Smooth muscle cell (in vitro differentiated cells): ENCODE measurements at regions not wholly inside any gene's neighbourhood (a gene's known extent, or its start where the extent isn't known, plus 50 kb on each side); places are given as distances from the start of the nearest gene placed in this dataset.

Experiments used
- DNase-seq: peaks from one replicate; lab custom pipeline; 2025; ENCODE audit not compliant: unreplicated experiment; lab: John Stamatoyannopoulos, UW
- H2AFZ ChIP-seq: fragments of 200-600 bp; sonication (generic); 2 replicates; pipeline ENCODE4 v1.6.0; 2016; ENCODE audit warnings: antibody characterized with exemption, low read depth, mild to moderate bottlenecking
- H3F3A ChIP-seq: fragments of 200-600 bp; sonication (generic); 2 replicates; pipeline ENCODE4 v1.6.0; 2017; ENCODE audit warnings: antibody characterized with exemption, low read depth
- H3K27ac ChIP-seq: fragments of 200-600 bp; sonication (generic); 2 replicates; pipeline ENCODE4 v1.5.1; 2016; ENCODE audit warnings: low read depth, mild to moderate bottlenecking
- H3K27me3 ChIP-seq: fragments of 200-600 bp; sonication (generic); 2 replicates; pipeline ENCODE4 v1.6.1; 2016; ENCODE audit warnings: low read depth, mild to moderate bottlenecking
- H3K36me3 ChIP-seq: fragments of 200-600 bp; sonication (generic); 2 replicates; pipeline ENCODE4 v1.5.1; 2016; ENCODE audit warnings: low read depth
- H3K4me1 ChIP-seq: fragments of 200-600 bp; sonication (generic); 2 replicates; pipeline ENCODE4 v1.5.1; 2016; ENCODE audit warnings: low read depth
- H3K4me2 ChIP-seq: fragments of 200-600 bp; sonication (generic); 2 replicates; pipeline ENCODE4 v1.6.0; 2016; ENCODE audit warnings: mild to moderate bottlenecking
- H3K4me3 ChIP-seq: fragments of 200-600 bp; sonication (generic); 2 replicates; pipeline ENCODE4 v1.5.1; 2016; ENCODE audit warnings: mild to moderate bottlenecking
- H3K79me2 ChIP-seq: fragments of 200-600 bp; sonication (generic); 2 replicates; pipeline ENCODE4 v1.6.0; 2016; ENCODE audit warnings: low read depth, mild to moderate bottlenecking
- H3K9ac ChIP-seq: fragments of 200-600 bp; sonication (generic); 2 replicates; pipeline ENCODE4 v1.6.0; 2016; ENCODE audit warnings: low read depth
- H3K9me3 ChIP-seq: fragments of 200-600 bp; sonication (generic); replicated peaks from 2 replicates; pipeline ENCODE4 v1.5.1; 2016; ENCODE audit warnings: low read depth
- H4K20me1 ChIP-seq: fragments of 200-600 bp; sonication (generic); 2 replicates; pipeline ENCODE4 v1.6.0; 2016; ENCODE audit warnings: low read depth
- CTCF ChIP-seq: fragments of 200-600 bp; sonication (generic); IDR thresholded peaks from 2 replicates; pipeline ENCODE4 v1.5.1; 2017; ENCODE audit warnings: borderline replicate concordance, mild to moderate bottlenecking, antibody characterized with exemption; ENCODE audit not compliant: insufficient read depth, poor library complexity, severe bottlenecking
- WGBS: methylation state at CpG from one replicate; pipeline ENCODE4 v1.1.7; 2016; ENCODE audit warnings: low lambda C conversion rate; 5-methylcytosine and 5-hydroxymethylcytosine counted together

- DNase-seq, result no peak
These were observed 154.5 kb downstream of the GASK1B start for GRCh38 chr4:158018221-158018830.

GRCh38 chr4:158016511-158016910 lies 156.3 kb downstream of the GASK1B start:
- Histone ChIP-seq H3K4me1 (peaks cover 20% of the 10 kb centered on the region), H3K79me2 (no peaks in the 10 kb centered on the region), H3K27ac (peak overlapping the region; percentile 94)

More at GRCh38 chr4:158018221-158018830, 154.5 kb downstream of the GASK1B start:
- H3K79me2 ChIP-seq, result no peaks in the 10 kb centered on the region
- 62% methylated on average over 1 of the region's 1 CpG for WGBS
- peaks cover under 1% of the 10 kb centered on the region for H3K9me3 ChIP-seq
- no peak overlapping the region for H3K4me3 ChIP-seq
- H3F3A ChIP-seq, result peaks cover 15% of the 10 kb centered on the region
- H3K4me1 ChIP-seq, result peaks cover 20% of the 10 kb centered on the region
- H3K27me3 ChIP-seq, result no peaks in the 10 kb centered on the region
- no peak overlapping the region for H3K9ac ChIP-seq
- no peaks in the 10 kb centered on the region for H4K20me1 ChIP-seq
- peak overlapping the region; percentile 26 for H2AFZ ChIP-seq
- no peak for TF ChIP-seq CTCF
- no peak overlapping the region for H3K4me2 ChIP-seq
- H3K27ac ChIP-seq, result peak overlapping the region; percentile 98
- H3K36me3 ChIP-seq, result no peaks in the 10 kb centered on the region

GRCh38 chr4:158015241-158015640 lies 157.6 kb downstream of the GASK1B start:
- TF ChIP-seq CTCF, result no peak
- Histone ChIP-seq H3K27me3 (no peaks in the 10 kb centered on the region), H3K36me3 (no peaks in the 10 kb centered on the region), H3K4me3 (no peak overlapping the region), H3K9me3 (peaks cover 3% of the 10 kb centered on the region), H4K20me1 (no peaks in the 10 kb centered on the region), H3K4me1 (peaks cover 16% of the 10 kb centered on the region), H3F3A (peaks cover 15% of the 10 kb centered on the region), H3K4me2 (peak overlapping the region; percentile 72), H3K9ac (peak overlapping the region; percentile 44), H3K27ac (peak overlapping the region; percentile 94), H2AFZ (peak overlapping the region; percentile 76), H3K79me2 (no peaks in the 10 kb centered on the region)
- 56% methylated on average over 3 of the region's 3 CpGs for WGBS
- no peak for DNase-seq

More at GRCh38 chr4:158016511-158016910, 156.3 kb downstream of the GASK1B start:
- Histone ChIP-seq H3K9ac (no peak overlapping the region), H3K9me3 (peaks cover 3% of the 10 kb centered on the region), H3F3A (peaks cover 15% of the 10 kb centered on the region), H3K36me3 (no peaks in the 10 kb centered on the region), H2AFZ (no peak overlapping the region), H3K4me3 (no peak overlapping the region), H4K20me1 (no peaks in the 10 kb centered on the region), H3K27me3 (no peaks in the 10 kb centered on the region), H3K4me2 (no peak overlapping the region)
- TF ChIP-seq CTCF, result no peak
- 65% methylated on average over 1 of the region's 1 CpG for WGBS
- DNase-seq, result no peak

- H3K4me1 ChIP-seq, result peaks cover 8% of the 10 kb centered on the region
- H3F3A ChIP-seq, result peaks cover 9% of the 10 kb centered on the region
- peaks cover 3% of the 10 kb centered on the region for H3K9me3 ChIP-seq
- no peak for DNase-seq
- TF ChIP-seq CTCF, result no peak
- peak overlapping the region; percentile 94 for H3K27ac ChIP-seq
- no peaks in the 10 kb centered on the region for H3K36me3 ChIP-seq
- H3K4me3 ChIP-seq, result no peak overlapping the region
- no peaks in the 10 kb centered on the region for H4K20me1 ChIP-seq
- H3K79me2 ChIP-seq, result no peaks in the 10 kb centered on the region
- no peaks in the 10 kb centered on the region for H3K27me3 ChIP-seq
- no peak overlapping the region for H3K9ac ChIP-seq
- H3K4me2 ChIP-seq, result peak overlapping the region; percentile 33
- H2AFZ ChIP-seq, result no peak overlapping the region
These were observed 159.0 kb downstream of the GASK1B start for GRCh38 chr4:158013858-158014257.
